Breast epithelium (tissue), 3 donors: ENCODE measurements at regions not wholly inside any gene's neighbourhood (a gene's known extent, or its start where the extent isn't known, plus 50 kb on each side); places are given as distances from the start of the nearest gene placed in this dataset.

Source experiments
- POLR2A ChIP-seq: fragments of 450-650 bp; IDR thresholded peaks from one replicate; pipeline ENCODE4 v1.6.1; 2016; ENCODE audit warnings: antibody characterized with exemption, mild to moderate bottlenecking, moderate library complexity
- TF ChIP-seq, protein P1 (sequence below), 3 donors: fragments of 450-650 bp; IDR thresholded peaks; one replicate each; pipeline ENCODE4 v1.5.1; 2016 to 2017; ENCODE audit warnings: antibody characterized with exemption in 3 of 3, mild to moderate bottlenecking in 3 of 3, moderate library complexity in 3 of 3

DNA sequence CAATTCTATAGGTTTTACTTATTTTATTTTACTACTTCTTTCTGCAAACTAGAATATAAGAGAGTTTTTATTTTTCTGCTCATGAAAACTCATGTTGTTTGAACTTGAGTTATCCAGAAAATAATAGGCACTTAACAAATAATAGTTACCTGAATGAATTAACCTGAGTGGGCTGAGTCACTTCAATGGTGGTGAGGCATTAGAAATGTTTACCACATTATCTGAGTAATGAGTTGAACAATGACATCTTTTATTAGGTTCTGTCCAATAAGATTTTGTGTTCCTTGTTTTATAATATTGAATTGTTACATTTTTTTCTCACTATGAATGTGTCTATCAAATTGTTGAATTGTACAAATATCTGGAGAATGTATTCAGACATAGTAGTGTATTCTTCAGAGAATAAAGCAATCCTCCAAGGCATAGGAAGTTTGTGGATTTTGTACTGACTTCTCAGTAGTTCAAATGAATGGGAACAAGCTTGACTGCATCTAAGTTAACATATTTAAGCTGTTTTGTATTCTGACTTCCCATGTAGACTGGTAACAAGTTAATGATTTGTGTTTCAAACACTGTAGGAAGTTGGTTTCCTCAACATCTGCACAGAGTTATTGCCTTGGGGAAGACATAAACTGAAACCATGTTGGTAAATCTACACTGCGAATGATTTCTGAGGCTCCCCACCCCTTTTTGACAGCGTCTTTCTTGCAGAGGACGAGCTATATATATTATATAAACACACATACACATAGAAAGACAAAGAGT, 1808.9 kb upstream of the TENM3 start:
- TF ChIP-seq, protein P1, sequence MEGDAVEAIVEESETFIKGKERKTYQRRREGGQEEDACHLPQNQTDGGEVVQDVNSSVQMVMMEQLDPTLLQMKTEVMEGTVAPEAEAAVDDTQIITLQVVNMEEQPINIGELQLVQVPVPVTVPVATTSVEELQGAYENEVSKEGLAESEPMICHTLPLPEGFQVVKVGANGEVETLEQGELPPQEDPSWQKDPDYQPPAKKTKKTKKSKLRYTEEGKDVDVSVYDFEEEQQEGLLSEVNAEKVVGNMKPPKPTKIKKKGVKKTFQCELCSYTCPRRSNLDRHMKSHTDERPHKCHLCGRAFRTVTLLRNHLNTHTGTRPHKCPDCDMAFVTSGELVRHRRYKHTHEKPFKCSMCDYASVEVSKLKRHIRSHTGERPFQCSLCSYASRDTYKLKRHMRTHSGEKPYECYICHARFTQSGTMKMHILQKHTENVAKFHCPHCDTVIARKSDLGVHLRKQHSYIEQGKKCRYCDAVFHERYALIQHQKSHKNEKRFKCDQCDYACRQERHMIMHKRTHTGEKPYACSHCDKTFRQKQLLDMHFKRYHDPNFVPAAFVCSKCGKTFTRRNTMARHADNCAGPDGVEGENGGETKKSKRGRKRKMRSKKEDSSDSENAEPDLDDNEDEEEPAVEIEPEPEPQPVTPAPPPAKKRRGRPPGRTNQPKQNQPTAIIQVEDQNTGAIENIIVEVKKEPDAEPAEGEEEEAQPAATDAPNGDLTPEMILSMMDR (IDR thresholded peaks at IDR 0.05): no peak
- TF ChIP-seq POLR2A: no peak
